Smooth muscle cell (in vitro differentiated cells): ENCODE measurements at regions not wholly inside any gene's neighbourhood (a gene's known extent, or its start where the extent isn't known, plus 50 kb on each side); places are given as distances from the start of the nearest gene placed in this dataset.

Experiments used
- DNase-seq: peaks from one replicate; lab custom pipeline; 2025; ENCODE audit not compliant: unreplicated experiment; lab: John Stamatoyannopoulos, UW
- H2AFZ ChIP-seq: fragments of 200-600 bp; sonication (generic); 2 replicates; pipeline ENCODE4 v1.6.0; 2016; ENCODE audit warnings: antibody characterized with exemption, low read depth, mild to moderate bottlenecking
- H3F3A ChIP-seq: fragments of 200-600 bp; sonication (generic); 2 replicates; pipeline ENCODE4 v1.6.0; 2017; ENCODE audit warnings: antibody characterized with exemption, low read depth
- H3K27ac ChIP-seq: fragments of 200-600 bp; sonication (generic); 2 replicates; pipeline ENCODE4 v1.5.1; 2016; ENCODE audit warnings: low read depth, mild to moderate bottlenecking
- H3K27me3 ChIP-seq: fragments of 200-600 bp; sonication (generic); 2 replicates; pipeline ENCODE4 v1.6.1; 2016; ENCODE audit warnings: low read depth, mild to moderate bottlenecking
- H3K36me3 ChIP-seq: fragments of 200-600 bp; sonication (generic); 2 replicates; pipeline ENCODE4 v1.5.1; 2016; ENCODE audit warnings: low read depth
- H3K4me1 ChIP-seq: fragments of 200-600 bp; sonication (generic); 2 replicates; pipeline ENCODE4 v1.5.1; 2016; ENCODE audit warnings: low read depth
- H3K4me2 ChIP-seq: fragments of 200-600 bp; sonication (generic); 2 replicates; pipeline ENCODE4 v1.6.0; 2016; ENCODE audit warnings: mild to moderate bottlenecking
- H3K4me3 ChIP-seq: fragments of 200-600 bp; sonication (generic); 2 replicates; pipeline ENCODE4 v1.5.1; 2016; ENCODE audit warnings: mild to moderate bottlenecking
- H3K79me2 ChIP-seq: fragments of 200-600 bp; sonication (generic); 2 replicates; pipeline ENCODE4 v1.6.0; 2016; ENCODE audit warnings: low read depth, mild to moderate bottlenecking
- H3K9ac ChIP-seq: fragments of 200-600 bp; sonication (generic); 2 replicates; pipeline ENCODE4 v1.6.0; 2016; ENCODE audit warnings: low read depth
- H3K9me3 ChIP-seq: fragments of 200-600 bp; sonication (generic); replicated peaks from 2 replicates; pipeline ENCODE4 v1.5.1; 2016; ENCODE audit warnings: low read depth
- H4K20me1 ChIP-seq: fragments of 200-600 bp; sonication (generic); 2 replicates; pipeline ENCODE4 v1.6.0; 2016; ENCODE audit warnings: low read depth
- CTCF ChIP-seq: fragments of 200-600 bp; sonication (generic); IDR thresholded peaks from 2 replicates; pipeline ENCODE4 v1.5.1; 2017; ENCODE audit warnings: borderline replicate concordance, mild to moderate bottlenecking, antibody characterized with exemption; ENCODE audit not compliant: insufficient read depth, poor library complexity, severe bottlenecking
- WGBS: methylation state at CpG from one replicate; pipeline ENCODE4 v1.1.7; 2016; ENCODE audit warnings: low lambda C conversion rate; 5-methylcytosine and 5-hydroxymethylcytosine counted together

- WGBS: 44% methylated on average over 4 of the region's 4 CpGs
- Histone ChIP-seq H3K79me2 (no peaks in the 10 kb centered on the region), H3K27ac (peak overlapping the region; percentile 81), H3K9ac (peak overlapping the region; percentile 37), H3K9me3 (no peaks in the 10 kb centered on the region), H3K4me1 (peaks cover 13% of the 10 kb centered on the region), H4K20me1 (no peaks in the 10 kb centered on the region), H3K27me3 (no peaks in the 10 kb centered on the region), H3K4me3 (no peak overlapping the region), H3K4me2 (no peak overlapping the region), H2AFZ (no peak overlapping the region), H3K36me3 (no peaks in the 10 kb centered on the region), H3F3A (no peaks in the 10 kb centered on the region)
- no peak for DNase-seq
- no peak for TF ChIP-seq CTCF
Measured at GRCh38 chr2:138107288-138107687, 143.0 kb downstream of the HNMT start.

DNA sequence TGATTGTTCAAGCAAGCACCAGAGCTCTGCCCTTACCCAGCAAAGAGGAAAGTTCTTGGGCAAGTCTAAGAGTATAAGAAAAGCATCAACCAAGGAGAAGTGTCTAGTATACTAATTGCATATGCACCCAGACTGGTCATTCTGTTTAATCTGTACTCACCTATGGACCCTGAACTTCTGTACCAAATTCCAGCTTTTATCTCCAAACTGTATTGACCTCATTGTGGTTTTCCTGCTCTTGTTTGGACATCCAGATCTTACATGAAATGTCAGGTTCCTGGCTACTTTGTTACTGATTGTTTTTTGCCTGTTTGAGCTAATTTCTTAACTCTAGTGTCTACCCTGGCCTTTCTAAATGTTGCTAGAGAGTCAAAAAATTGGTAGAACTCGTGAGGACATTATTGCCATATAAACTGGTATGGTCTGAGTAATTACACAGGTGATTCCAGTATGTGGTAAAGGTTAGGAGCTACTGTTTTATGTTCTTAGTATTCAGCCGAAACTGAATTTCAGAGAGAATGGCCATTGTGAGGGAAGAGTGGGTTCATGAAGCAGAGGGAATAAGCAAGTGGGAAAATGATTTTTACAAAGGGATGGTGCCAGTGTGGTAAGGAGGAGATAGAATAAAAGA lies 146.3 kb downstream of the HNMT start:
- 91% methylated on average over 2 of the region's 2 CpGs for WGBS

DNA sequence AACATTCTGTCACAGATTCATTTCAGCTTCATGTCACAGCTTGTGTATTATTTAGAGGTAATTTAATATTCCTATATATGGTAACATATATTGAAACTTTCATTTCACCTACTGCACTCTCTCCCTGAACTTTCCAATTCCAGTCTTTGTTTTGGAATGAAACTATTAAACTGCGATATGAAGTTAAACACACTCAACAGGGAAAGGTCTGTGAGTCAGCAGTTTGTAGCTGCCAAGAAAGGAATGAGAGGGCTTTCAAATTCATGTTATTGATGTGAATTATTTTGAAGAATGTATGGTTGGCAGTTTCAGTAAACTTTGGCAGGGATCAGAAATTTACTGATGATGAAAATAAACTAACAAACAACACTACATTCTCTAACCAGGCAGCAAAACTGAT lies 148.3 kb downstream of the HNMT start:
- H3K4me1 ChIP-seq: no peaks in the 10 kb centered on the region
- TF ChIP-seq CTCF: no peak
- no peak overlapping the region for H3K9ac ChIP-seq
- H3F3A ChIP-seq: peaks cover 6% of the 10 kb centered on the region
- WGBS: 61% methylated on average over 1 of the region's 1 CpG
- H3K27ac ChIP-seq: peak overlapping the region; percentile 8
- H3K4me3 ChIP-seq: no peak overlapping the region
- H2AFZ ChIP-seq: no peak overlapping the region
- H3K36me3 ChIP-seq: no peaks in the 10 kb centered on the region
- no peak for DNase-seq
- no peaks in the 10 kb centered on the region for H4K20me1 ChIP-seq
- no peak overlapping the region for H3K4me2 ChIP-seq
- no peaks in the 10 kb centered on the region for H3K27me3 ChIP-seq
- no peaks in the 10 kb centered on the region for H3K79me2 ChIP-seq
- no peaks in the 10 kb centered on the region for H3K9me3 ChIP-seq

More for the DNA sequence above, 146.3 kb downstream of the HNMT start:
- no peak for DNase-seq
- H3K9ac ChIP-seq: no peak overlapping the region
- H3K27ac ChIP-seq: no peak overlapping the region
- no peak overlapping the region for H3K4me3 ChIP-seq
- H4K20me1 ChIP-seq: no peaks in the 10 kb centered on the region
- no peaks in the 10 kb centered on the region for H3K27me3 ChIP-seq
- no peak overlapping the region for H3K4me2 ChIP-seq
- TF ChIP-seq CTCF: no peak
- no peak overlapping the region for H2AFZ ChIP-seq
- peaks cover 6% of the 10 kb centered on the region for H3F3A ChIP-seq
- H3K4me1 ChIP-seq: peaks cover 13% of the 10 kb centered on the region
- no peaks in the 10 kb centered on the region for H3K36me3 ChIP-seq
- no peaks in the 10 kb centered on the region for H3K9me3 ChIP-seq
- H3K79me2 ChIP-seq: no peaks in the 10 kb centered on the region

DNA sequence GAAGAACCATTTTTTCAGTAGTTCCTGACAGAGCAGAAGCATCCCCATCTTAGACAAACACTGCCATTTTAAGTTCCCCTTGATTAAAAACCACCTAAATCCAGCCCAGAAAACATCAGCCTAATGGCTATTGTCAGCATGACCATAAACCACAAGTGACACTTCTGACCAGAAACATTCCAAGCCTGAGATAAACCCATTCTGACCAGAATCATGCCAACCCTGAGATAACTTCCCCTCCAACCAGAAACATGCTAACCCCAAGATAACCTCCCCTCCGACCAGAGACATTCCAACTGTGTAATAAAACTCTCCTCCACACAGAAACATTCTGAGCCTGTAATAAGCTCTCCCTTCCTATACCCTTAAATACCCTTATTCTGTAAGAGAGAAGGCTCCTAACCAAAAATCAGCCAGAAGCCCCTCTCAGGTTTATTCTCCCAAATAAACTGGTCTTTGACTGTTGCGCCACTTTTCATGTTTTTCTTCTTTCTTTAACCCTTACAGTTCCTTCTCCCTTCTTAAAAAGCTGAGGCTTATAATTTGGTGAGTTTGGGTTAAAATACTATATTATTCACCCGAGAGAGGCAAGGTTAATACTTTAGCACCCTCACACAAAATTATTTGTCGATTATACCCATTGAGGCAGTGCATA lies 149.7 kb downstream of the HNMT start:
- TF ChIP-seq CTCF: no peak
- no peak for DNase-seq

More for the DNA sequence above, 149.7 kb downstream of the HNMT start:
- no peak overlapping the region for H2AFZ ChIP-seq
- no peaks in the 10 kb centered on the region for H3K27me3 ChIP-seq
- no peaks in the 10 kb centered on the region for H4K20me1 ChIP-seq
- no peaks in the 10 kb centered on the region for H3K36me3 ChIP-seq
- H3K27ac ChIP-seq: no peak overlapping the region
- no peak overlapping the region for H3K4me2 ChIP-seq
- H3K9me3 ChIP-seq: no peaks in the 10 kb centered on the region
- peaks cover 6% of the 10 kb centered on the region for H3F3A ChIP-seq
- H3K4me3 ChIP-seq: no peak overlapping the region
- no peaks in the 10 kb centered on the region for H3K4me1 ChIP-seq
- H3K9ac ChIP-seq: no peak overlapping the region
- H3K79me2 ChIP-seq: no peaks in the 10 kb centered on the region
- WGBS: 78% methylated on average over 4 of the region's 4 CpGs
